CD4-positive, alpha-beta T cell treated with Interleukin-4 for 1 hour (primary cell): ENCODE measurements at regions not wholly inside any gene's neighbourhood (a gene's known extent, or its start where the extent isn't known, plus 50 kb on each side); places are given as distances from the start of the nearest gene placed in this dataset.

ENCODE experiments used
- DNase-seq, 2 donors: peaks; one replicate each; pipeline ENCODE4 v3.0.0-alpha.2; 2020 to 2022

DNA sequence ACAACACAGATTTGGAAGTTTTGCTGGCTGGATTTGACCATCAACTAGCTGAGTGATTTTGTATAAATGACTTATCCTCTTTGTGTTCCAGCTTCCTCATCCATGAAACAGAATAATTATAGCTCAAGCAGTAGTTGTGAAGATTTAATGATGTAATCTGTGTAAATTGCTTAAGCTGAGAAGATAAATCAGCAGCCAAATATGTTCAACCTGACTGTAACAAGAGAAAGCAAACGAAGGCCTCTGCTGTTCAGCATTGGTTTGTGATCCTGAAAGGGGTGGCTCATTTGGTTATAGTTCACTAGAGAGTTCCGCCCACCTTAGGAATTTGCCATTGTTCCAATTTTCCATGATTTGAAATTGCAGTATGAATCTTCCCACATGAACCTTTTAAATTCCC lies 75.7 kb upstream of the CCDC112 start:
- DNase-seq = no peak

DNA sequence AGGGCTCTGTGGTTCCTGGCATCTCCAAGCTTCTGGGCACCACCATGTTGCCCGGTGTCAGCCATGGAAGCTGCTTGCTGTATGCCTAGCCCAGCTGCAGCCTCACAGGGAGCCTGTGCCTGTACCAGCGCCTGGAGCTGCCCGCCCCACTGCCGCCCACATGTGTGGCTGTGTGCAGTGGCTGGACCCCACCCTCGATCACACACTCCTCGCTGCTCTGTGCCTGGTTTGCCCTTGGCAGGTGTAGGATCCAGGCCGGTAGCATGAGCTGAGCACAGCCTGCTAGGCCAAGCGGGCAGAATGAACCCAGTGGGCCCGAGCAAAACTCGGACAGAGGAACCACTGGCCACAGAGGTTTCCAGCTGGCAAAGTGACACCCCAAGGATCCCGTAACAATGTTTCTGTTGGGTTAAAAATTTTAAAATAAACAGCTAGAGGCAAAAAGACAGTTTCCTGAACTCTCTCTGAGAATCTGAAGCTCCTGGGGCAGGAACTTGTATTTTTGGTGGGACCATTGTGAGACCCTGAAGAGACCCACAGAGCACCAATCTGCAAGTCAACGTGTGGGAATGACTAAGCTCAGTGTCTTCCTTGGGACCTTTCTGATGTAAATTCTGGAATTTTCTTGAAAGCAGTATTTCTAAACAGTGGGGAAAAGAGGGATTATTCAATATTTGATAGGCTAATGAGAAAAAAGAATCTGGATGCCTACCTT lies 73.1 kb upstream of the CCDC112 start:
- DNase-seq = no peak

DNA sequence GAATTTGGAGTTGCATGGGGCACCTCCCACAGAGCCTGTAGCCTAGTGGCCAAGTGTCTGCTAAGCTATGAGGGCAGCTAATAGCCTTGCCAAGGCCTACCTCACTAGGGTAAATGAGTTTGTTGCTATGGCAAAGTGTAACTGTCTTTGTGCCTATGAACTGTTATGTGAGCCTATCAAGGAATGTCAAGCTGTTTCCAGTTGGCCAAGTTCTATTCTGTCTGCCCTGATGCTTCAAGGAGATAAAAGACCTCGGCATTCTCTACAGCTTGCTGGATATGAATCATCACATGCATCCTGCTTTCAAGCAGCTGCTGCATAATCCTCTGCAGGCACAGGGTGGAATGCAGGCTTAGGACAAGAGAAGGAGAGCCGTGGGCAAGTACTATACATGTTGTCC lies 69.8 kb upstream of the CCDC112 start:
- DNase-seq = no peak

- DNase-seq = no peak
Measured at GRCh38 chr5:115363879-115364278, 67.4 kb upstream of the CCDC112 start.

DNA sequence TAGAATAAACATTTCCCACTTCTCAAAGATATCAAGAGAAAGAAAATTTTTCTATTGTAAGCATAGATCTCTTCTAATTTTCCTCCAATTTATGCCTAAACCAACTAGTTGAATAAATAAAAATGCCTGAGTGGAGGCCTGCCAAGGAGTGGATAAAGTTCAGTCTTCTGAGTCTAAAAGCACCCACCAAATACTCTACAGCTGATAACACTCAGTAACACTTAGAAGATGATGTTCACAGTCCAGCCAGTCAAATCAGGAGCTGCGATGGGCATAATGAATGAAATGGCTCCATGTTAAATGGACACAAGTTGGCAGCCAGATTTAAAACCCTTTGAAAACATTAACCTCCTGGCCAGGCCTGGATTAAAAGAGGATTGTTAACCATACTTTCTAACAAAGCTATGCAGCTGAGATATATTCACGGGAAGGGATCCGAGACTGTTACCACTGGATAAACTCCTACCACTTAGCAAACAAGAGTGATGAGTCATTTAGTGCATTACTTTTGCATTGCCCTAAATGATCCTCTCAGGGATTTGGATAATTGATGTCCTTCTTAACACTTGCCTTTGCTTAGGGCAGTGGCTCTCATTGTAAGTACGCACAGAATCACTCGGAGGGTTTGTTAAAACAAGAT lies 63.7 kb upstream of the CCDC112 start:
- no peak for DNase-seq

DNA sequence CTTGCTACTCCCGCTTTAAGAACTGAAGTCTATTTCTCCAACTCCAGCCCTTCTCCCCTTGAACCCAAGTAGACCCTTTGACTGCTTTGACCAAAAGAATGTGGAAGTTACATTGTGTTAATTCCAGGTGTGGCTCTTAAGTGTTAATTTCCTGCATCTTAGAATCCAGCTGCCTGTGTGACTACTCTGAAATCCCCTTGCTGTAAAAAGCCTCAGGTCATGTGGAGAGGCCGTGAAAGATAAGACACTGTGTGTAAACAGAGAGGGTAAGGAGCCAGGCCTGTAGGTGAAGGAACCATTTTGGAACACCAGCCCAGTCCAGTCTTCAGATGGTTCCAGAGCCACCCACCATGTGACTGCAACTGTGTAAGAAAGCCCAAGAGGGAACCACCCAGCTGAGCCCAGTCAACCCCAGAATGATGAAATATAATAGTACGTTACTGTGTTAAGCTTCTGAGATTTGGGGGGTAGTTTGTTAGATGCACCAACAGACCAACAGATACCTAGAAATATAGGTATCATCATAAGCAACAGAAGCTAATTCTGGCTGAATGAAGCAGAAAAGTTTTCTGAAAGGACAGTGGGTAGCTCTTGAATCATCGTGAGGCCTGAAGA lies 59.4 kb upstream of the CCDC112 start:
- DNase-seq = no peak

DNA sequence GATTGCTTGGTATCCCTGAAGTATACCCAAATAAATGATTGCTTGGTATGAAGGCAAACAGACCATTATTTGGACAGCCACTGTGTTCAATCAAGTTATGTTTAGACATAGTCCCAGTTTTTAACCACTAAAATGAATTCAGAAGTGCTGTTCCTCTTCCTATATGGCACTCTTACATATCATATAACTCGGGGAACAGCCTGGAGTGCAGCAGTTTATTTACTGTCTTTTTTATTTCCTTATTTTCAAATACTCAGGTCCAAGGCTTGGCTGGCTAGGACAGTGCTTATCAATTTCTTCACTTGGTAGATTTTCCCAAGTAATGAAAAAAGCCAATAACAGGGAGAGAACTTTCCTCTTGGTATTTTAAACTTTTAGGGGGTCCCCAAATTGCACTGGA lies 58.6 kb upstream of the CCDC112 start:
- no peak for DNase-seq

GRCh38 chr5:115354246-115354645 lies 57.8 kb upstream of the CCDC112 start:
- DNase-seq = no peak

DNA sequence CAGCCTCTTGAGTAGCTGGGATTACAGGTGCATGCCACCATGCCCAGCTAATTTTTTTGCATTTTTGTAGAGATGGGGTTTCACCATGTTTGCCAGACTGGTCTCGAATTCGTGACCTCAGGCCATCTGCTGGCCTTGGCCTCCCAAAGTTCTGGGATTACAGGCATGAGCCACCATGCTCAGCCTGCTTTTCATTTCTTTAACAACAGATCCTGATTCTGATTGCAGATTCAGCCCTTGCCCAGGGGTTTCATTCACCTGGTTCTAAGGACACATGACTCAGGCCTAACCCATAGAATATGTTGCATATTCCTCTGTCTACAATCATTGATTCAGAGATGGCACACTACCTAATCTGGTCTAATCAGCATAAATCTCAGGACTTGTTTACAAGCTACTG lies 56.1 kb upstream of the CCDC112 start:
- DNase-seq = no peak

- DNase-seq = no peak
Measured at GRCh38 chr5:115351356-115352195, 55.1 kb upstream of the CCDC112 start.

- no peak for DNase-seq
Measured at GRCh38 chr5:115350894-115351293, 54.4 kb upstream of the CCDC112 start.

- no peak for DNase-seq
Measured at GRCh38 chr5:115349001-115349817, 52.8 kb upstream of the CCDC112 start.

- DNase-seq = no peak
Measured at GRCh38 chr5:115348175-115348574, 51.7 kb upstream of the CCDC112 start.
